Type B pancreatic cell (in vitro differentiated cells): ENCODE measurements at regions not wholly inside any gene's neighbourhood (a gene's known extent, or its start where the extent isn't known, plus 50 kb on each side); places are given as distances from the start of the nearest gene placed in this dataset.

ENCODE experiments used
- DNase-seq: peaks from one replicate; pipeline ENCODE4 v3.0.0; 2021; ENCODE audit warnings: mixed read lengths; ENCODE audit not compliant: unreplicated experiment; ENCODE audit errors: extremely low spot score
- H3K27ac Mint-ChIP-seq: 2 replicates; pipeline ENCODE4 v1.8.0; 2021; ENCODE audit warnings: mild to moderate bottlenecking, mixed read lengths
- H3K27me3 Mint-ChIP-seq: 2 replicates; pipeline ENCODE4 v1.8.0; 2021; ENCODE audit warnings: mixed read lengths
- H3K36me3 Mint-ChIP-seq: 2 replicates; pipeline ENCODE4 v1.8.0; 2021; ENCODE audit warnings: mixed read lengths
- H3K4me1 Mint-ChIP-seq: one replicate; pipeline ENCODE4 v1.8.0; 2021; ENCODE audit warnings: mixed read lengths; ENCODE audit not compliant: unreplicated experiment
- H3K4me3 Mint-ChIP-seq: 2 replicates; pipeline ENCODE4 v1.8.0; 2021; ENCODE audit warnings: mild to moderate bottlenecking, mixed read lengths
- H3K9me3 Mint-ChIP-seq: 2 replicates; pipeline ENCODE4 v1.8.0; 2021; ENCODE audit warnings: mixed read lengths
- CTCF ChIP-seq: fragments of 200-600 bp; sonication (generic); conservative IDR thresholded peaks from 2 replicates; pipeline ENCODE4 v1.5.0; 2021; ENCODE audit warnings: antibody characterized with exemption, mild to moderate bottlenecking

- H3K4me1 Mint-ChIP-seq = no peaks in the 10 kb centered on the region
- H3K9me3 Mint-ChIP-seq = peaks cover 17% of the 10 kb centered on the region
- no peaks in the 10 kb centered on the region for H3K27me3 Mint-ChIP-seq
- no peak for TF ChIP-seq CTCF
- no peak overlapping the region for H3K27ac Mint-ChIP-seq
- peaks cover 12% of the 10 kb centered on the region for H3K36me3 Mint-ChIP-seq
- H3K4me3 Mint-ChIP-seq = no peak overlapping the region
- DNase-seq = no peak
These were observed 97.2 kb upstream of the CDK1 start for GRCh38 chr10:60681103-60681502.

GRCh38 chr10:60679388-60679990 lies 98.8 kb upstream of the CDK1 start:
- Mint-ChIP-seq H3K9me3 (peaks cover 17% of the 10 kb centered on the region), H3K4me1 (no peaks in the 10 kb centered on the region), H3K27me3 (no peaks in the 10 kb centered on the region), H3K4me3 (no peak overlapping the region), H3K27ac (no peak overlapping the region), H3K36me3 (peaks cover 12% of the 10 kb centered on the region)
- DNase-seq = no peak
- no peak for TF ChIP-seq CTCF

- Mint-ChIP-seq H3K27ac (no peak overlapping the region), H3K9me3 (peaks cover 17% of the 10 kb centered on the region), H3K27me3 (no peaks in the 10 kb centered on the region), H3K4me1 (no peaks in the 10 kb centered on the region), H3K36me3 (peaks cover 12% of the 10 kb centered on the region), H3K4me3 (no peak overlapping the region)
- no peak for DNase-seq
- TF ChIP-seq CTCF = no peak
These were observed 99.3 kb upstream of the CDK1 start for GRCh38 chr10:60678978-60679377.

- no peak for DNase-seq
- H3K4me3 Mint-ChIP-seq = no peak overlapping the region
- no peak overlapping the region for H3K27ac Mint-ChIP-seq
- H3K9me3 Mint-ChIP-seq = peaks cover 17% of the 10 kb centered on the region
- H3K36me3 Mint-ChIP-seq = peaks cover 12% of the 10 kb centered on the region
- no peaks in the 10 kb centered on the region for H3K27me3 Mint-ChIP-seq
- no peak for TF ChIP-seq CTCF
- H3K4me1 Mint-ChIP-seq = no peaks in the 10 kb centered on the region
These were observed 100.6 kb upstream of the CDK1 start for GRCh38 chr10:60677531-60678129.

- no peaks in the 10 kb centered on the region for H3K4me1 Mint-ChIP-seq
- peaks cover 14% of the 10 kb centered on the region for H3K9me3 Mint-ChIP-seq
- no peak for TF ChIP-seq CTCF
- no peak for DNase-seq
- H3K27ac Mint-ChIP-seq = no peak overlapping the region
- peaks cover 10% of the 10 kb centered on the region for H3K36me3 Mint-ChIP-seq
- H3K27me3 Mint-ChIP-seq = no peaks in the 10 kb centered on the region
- no peak overlapping the region for H3K4me3 Mint-ChIP-seq
These were observed 103.0 kb upstream of the CDK1 start for GRCh38 chr10:60675236-60675635.
